ENCODE measurements at regions not wholly inside any gene's neighbourhood (a gene's known extent, or its start where the extent isn't known, plus 50 kb on each side); places are given as distances from the start of the nearest gene placed in this dataset.

DNA sequence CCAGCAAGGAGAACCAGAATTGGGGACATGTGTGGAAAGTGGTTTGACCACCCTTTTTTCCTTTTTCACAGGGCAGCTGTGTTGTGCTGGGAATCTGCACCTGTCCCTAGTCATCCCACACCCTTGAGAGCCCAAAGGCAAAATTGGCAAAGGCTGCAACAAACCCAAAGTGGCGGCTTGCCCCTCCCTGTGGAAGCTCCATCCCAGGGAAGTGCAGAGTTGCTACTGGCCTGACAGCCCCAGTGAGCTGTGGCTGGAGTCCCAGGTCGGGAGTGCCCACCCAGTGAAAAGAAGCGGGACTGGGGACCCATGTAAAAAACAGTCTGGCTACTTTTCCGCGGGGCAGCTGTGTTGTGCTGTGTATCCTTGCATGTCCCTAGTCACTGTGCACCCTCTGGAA is 109.1 kb upstream of the GRM3 start:
- H3K4me1 ChIP-seq (ENCODE audit: insufficient read depth, low read length, poor library complexity, severe bottlenecking) = no peaks in the 10 kb centered on the region
- no peaks in the 10 kb centered on the region for H4K20me1 ChIP-seq (ENCODE audit: insufficient read depth, low read length, poor library complexity, severe bottlenecking)
- no peak overlapping the region for H3K9ac ChIP-seq (ENCODE audit: low read depth, low read length, poor library complexity, severe bottlenecking)
- no peak overlapping the region for H3K4me3 ChIP-seq (ENCODE audit: low read length, poor library complexity, severe bottlenecking)
- no peak overlapping the region for H2AFZ ChIP-seq (ENCODE audit: low read length)
- no peak overlapping the region for H3K4me2 ChIP-seq (ENCODE audit: low read depth, low read length, poor library complexity, severe bottlenecking)
- no peaks in the 10 kb centered on the region for H3F3A ChIP-seq (ENCODE audit: low read depth)
- no peaks in the 10 kb centered on the region for H3K79me2 ChIP-seq (ENCODE audit: insufficient read depth, low read length)
- no peaks in the 10 kb centered on the region for H3K9me2 ChIP-seq (replicated peaks; ENCODE audit: low read depth, low read length)
- H3K36me3 ChIP-seq (ENCODE audit: insufficient read depth, low read length) = no peaks in the 10 kb centered on the region
- H3K9me3 ChIP-seq (ENCODE audit: insufficient read depth, low read depth, low read length) = no peaks in the 10 kb centered on the region
- H3K27me3 ChIP-seq (ENCODE audit: insufficient read depth, low read length, poor library complexity, severe bottlenecking) = no peaks in the 10 kb centered on the region
- TF ChIP-seq EZH2phosphoT487 (IDR thresholded peaks at IDR 0.05; ENCODE audit: borderline replicate concordance) = no peak
- TF ChIP-seq, protein P1, sequence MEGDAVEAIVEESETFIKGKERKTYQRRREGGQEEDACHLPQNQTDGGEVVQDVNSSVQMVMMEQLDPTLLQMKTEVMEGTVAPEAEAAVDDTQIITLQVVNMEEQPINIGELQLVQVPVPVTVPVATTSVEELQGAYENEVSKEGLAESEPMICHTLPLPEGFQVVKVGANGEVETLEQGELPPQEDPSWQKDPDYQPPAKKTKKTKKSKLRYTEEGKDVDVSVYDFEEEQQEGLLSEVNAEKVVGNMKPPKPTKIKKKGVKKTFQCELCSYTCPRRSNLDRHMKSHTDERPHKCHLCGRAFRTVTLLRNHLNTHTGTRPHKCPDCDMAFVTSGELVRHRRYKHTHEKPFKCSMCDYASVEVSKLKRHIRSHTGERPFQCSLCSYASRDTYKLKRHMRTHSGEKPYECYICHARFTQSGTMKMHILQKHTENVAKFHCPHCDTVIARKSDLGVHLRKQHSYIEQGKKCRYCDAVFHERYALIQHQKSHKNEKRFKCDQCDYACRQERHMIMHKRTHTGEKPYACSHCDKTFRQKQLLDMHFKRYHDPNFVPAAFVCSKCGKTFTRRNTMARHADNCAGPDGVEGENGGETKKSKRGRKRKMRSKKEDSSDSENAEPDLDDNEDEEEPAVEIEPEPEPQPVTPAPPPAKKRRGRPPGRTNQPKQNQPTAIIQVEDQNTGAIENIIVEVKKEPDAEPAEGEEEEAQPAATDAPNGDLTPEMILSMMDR (conservative IDR thresholded peaks at IDR 0.05; ENCODE audit: low read length) = no peak

DNA sequence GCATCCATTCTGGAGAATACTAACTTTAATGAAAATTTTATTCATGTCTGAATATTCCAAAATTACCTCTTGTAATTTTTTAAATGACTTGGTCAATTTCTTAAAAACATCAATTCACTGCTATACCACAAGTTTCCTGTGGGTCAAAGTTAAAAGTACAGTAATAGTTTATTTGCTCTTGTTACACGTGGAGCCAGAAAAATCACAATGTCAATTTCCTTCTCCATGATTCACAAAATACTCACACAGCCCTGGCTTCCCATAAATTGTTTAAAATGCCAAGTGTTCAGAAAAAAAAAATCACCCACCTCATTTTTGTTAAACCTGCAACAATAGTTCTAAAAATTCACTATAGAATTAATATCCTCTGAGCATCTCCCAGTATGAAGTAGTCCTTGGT is 139.5 kb upstream of the GRM3 start:
- no peaks in the 10 kb centered on the region for H3K27me3 ChIP-seq (ENCODE audit: insufficient read depth, low read length, poor library complexity, severe bottlenecking)
- TF ChIP-seq EZH2phosphoT487 (IDR thresholded peaks at IDR 0.05; ENCODE audit: borderline replicate concordance) = no peak
- TF ChIP-seq, protein P1 (conservative IDR thresholded peaks at IDR 0.05; ENCODE audit: low read length) = no peak
- no peaks in the 10 kb centered on the region for H4K20me1 ChIP-seq (ENCODE audit: insufficient read depth, low read length, poor library complexity, severe bottlenecking)
- no peaks in the 10 kb centered on the region for H3F3A ChIP-seq (ENCODE audit: low read depth)
- no peaks in the 10 kb centered on the region for H3K9me2 ChIP-seq (replicated peaks; ENCODE audit: low read depth, low read length)
- no peaks in the 10 kb centered on the region for H3K9me3 ChIP-seq (ENCODE audit: insufficient read depth, low read depth, low read length)
- H3K4me3 ChIP-seq (ENCODE audit: low read length, poor library complexity, severe bottlenecking) = no peak overlapping the region
- H3K36me3 ChIP-seq (ENCODE audit: insufficient read depth, low read length) = no peaks in the 10 kb centered on the region
- H3K4me2 ChIP-seq (ENCODE audit: low read depth, low read length, poor library complexity, severe bottlenecking) = no peak overlapping the region
- no peaks in the 10 kb centered on the region for H3K4me1 ChIP-seq (ENCODE audit: insufficient read depth, low read length, poor library complexity, severe bottlenecking)
- H3K9ac ChIP-seq (ENCODE audit: low read depth, low read length, poor library complexity, severe bottlenecking) = no peak overlapping the region
- no peak overlapping the region for H2AFZ ChIP-seq (ENCODE audit: low read length)
- H3K79me2 ChIP-seq (ENCODE audit: insufficient read depth, low read length) = no peaks in the 10 kb centered on the region

DNA sequence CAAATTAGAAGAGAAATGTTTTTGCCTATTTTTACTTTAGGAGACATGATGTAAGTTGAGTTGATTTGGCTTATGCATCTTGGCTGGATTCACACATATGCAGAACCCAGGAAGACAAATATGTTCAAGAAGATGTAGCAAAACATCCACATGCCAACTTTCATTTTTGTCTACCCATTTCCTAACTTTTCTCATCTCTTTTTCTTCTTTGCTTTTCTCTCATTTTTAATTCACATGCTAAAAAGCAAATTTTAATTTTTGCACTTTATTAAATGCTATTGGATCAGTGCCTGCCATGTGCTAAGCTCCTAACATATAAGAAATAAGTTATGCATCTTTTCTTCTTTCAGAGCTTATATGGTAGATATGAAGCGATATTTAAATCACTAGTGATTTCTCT is 143.7 kb upstream of the GRM3 start:
- Histone ChIP-seq H4K20me1 (ENCODE audit: insufficient read depth, low read length, poor library complexity, severe bottlenecking) (no peaks in the 10 kb centered on the region), H3K9me3 (ENCODE audit: insufficient read depth, low read depth, low read length) (no peaks in the 10 kb centered on the region), H3K36me3 (ENCODE audit: insufficient read depth, low read length) (no peaks in the 10 kb centered on the region), H2AFZ (ENCODE audit: low read length) (no peak overlapping the region), H3K9me2 (replicated peaks; ENCODE audit: low read depth, low read length) (no peaks in the 10 kb centered on the region), H3K9ac (ENCODE audit: low read depth, low read length, poor library complexity, severe bottlenecking) (no peak overlapping the region), H3K4me3 (ENCODE audit: low read length, poor library complexity, severe bottlenecking) (no peak overlapping the region), H3K4me2 (ENCODE audit: low read depth, low read length, poor library complexity, severe bottlenecking) (no peak overlapping the region), H3K27me3 (ENCODE audit: insufficient read depth, low read length, poor library complexity, severe bottlenecking) (no peaks in the 10 kb centered on the region), H3F3A (ENCODE audit: low read depth) (no peaks in the 10 kb centered on the region), H3K4me1 (ENCODE audit: insufficient read depth, low read length, poor library complexity, severe bottlenecking) (no peaks in the 10 kb centered on the region), H3K79me2 (ENCODE audit: insufficient read depth, low read length) (no peaks in the 10 kb centered on the region)
- TF ChIP-seq EZH2phosphoT487 (IDR thresholded peaks at IDR 0.05; ENCODE audit: borderline replicate concordance) = no peak
- TF ChIP-seq, protein P1 (conservative IDR thresholded peaks at IDR 0.05; ENCODE audit: low read length) = no peak

Data from Loucy (cell line).